ENCODE measurements at regions not wholly inside any gene's neighbourhood (a gene's known extent, or its start where the extent isn't known, plus 50 kb on each side); places are given as distances from the start of the nearest gene placed in this dataset.
A peak's percentile ranks its signal among the peaks of the same experiment; 100 is the strongest.

- no peaks in the 10 kb centered on the region for H3K27me3 Mint-ChIP-seq
- no peak for DNase-seq
- H3K27ac Mint-ChIP-seq, result no peak overlapping the region
- no peak overlapping the region for H3K4me3 Mint-ChIP-seq
- no peaks in the 10 kb centered on the region for H3K36me3 Mint-ChIP-seq (ENCODE audit: insufficient read depth)
- peaks cover 12% of the 10 kb centered on the region in 2 donors for H3K4me1 Mint-ChIP-seq (ENCODE audit: low read depth in 2 of 2)
- no peak for ATAC-seq (replicated peaks)
- H3K9me3 Mint-ChIP-seq, result no peaks in the 10 kb centered on the region
Measured at GRCh38 chrX:20325786-20326388, 59.2 kb upstream of the RPS6KA3 start.

GRCh38 chrX:20322887-20323286 lies 56.2 kb upstream of the RPS6KA3 start:
- H3K9me3 Mint-ChIP-seq, result no peaks in the 10 kb centered on the region
- H3K4me1 Mint-ChIP-seq (ENCODE audit: low read depth in 2 of 2), result peaks cover 16 to 18% of the 10 kb centered on the region in 2 donors
- no peak for ATAC-seq (replicated peaks)

DNA sequence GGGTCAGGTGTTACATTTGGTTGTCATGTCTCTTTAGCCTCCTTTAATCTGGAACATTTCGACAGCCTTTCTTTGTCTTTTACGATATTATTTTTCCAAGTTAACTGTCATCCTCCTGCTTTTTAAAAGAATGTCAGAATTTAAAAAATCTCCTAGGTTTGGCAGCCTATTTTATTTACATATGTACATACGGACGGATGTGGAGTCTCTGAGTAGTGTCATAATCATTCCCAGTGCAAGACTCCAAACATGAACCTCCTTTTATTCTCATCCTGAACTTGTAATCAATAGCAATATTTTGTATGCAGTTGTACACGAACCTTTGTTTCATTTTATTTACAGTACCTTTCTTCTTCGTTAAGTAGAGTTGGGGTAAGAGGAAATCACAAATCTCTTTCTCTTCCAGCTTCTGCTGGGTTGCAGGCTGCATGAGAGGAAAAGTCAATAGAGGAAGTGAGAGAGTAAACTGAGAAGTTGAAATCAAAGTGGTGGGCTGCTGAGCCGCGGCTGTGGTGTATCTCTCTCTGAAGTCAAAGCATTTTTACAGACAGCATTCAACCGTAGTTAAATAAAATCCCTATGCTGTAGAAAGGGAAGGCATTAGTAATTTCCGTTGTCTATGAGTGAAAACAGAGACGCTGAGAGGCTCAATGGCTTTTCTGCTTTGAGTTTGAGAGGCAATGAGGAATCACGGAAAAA lies 53.9 kb upstream of the RPS6KA3 start:
- H3K27ac Mint-ChIP-seq, result peak overlapping the region; percentile 76 to 92
- H3K4me1 Mint-ChIP-seq (ENCODE audit: low read depth in 2 of 2), result peaks cover 16 to 18% of the 10 kb centered on the region in 2 donors
- H3K36me3 Mint-ChIP-seq (ENCODE audit: insufficient read depth), result no peaks in the 10 kb centered on the region
- H3K4me3 Mint-ChIP-seq, result peak overlapping the region; percentile 60 to 62
- no peaks in the 10 kb centered on the region for H3K9me3 Mint-ChIP-seq
- no peaks in the 10 kb centered on the region for H3K27me3 Mint-ChIP-seq
- DNase-seq (peak in 2 of 3 experiments; percentile 0 to 1), ATAC-seq (replicated peaks) (peak; percentile 70)

More at GRCh38 chrX:20322887-20323286, 56.2 kb upstream of the RPS6KA3 start:
- Mint-ChIP-seq H3K36me3 (ENCODE audit: insufficient read depth) (no peaks in the 10 kb centered on the region), H3K4me3 (no peak overlapping the region), H3K27ac (no peak overlapping the region), H3K27me3 (no peaks in the 10 kb centered on the region)
- DNase-seq, result no peak

GRCh38 chrX:20319054-20319453 lies 52.3 kb upstream of the RPS6KA3 start:
- H3K4me3 Mint-ChIP-seq, result no peak overlapping the region
- H3K4me1 Mint-ChIP-seq (ENCODE audit: low read depth in 2 of 2), result peaks cover 18% of the 10 kb centered on the region in 2 donors
- DNase-seq (no peak), ATAC-seq (replicated peaks) (no peak)
- no peak overlapping the region for H3K27ac Mint-ChIP-seq
- H3K36me3 Mint-ChIP-seq (ENCODE audit: insufficient read depth), result peaks cover 2% of the 10 kb centered on the region
- H3K9me3 Mint-ChIP-seq, result no peaks in the 10 kb centered on the region
- H3K27me3 Mint-ChIP-seq, result no peaks in the 10 kb centered on the region

DNA sequence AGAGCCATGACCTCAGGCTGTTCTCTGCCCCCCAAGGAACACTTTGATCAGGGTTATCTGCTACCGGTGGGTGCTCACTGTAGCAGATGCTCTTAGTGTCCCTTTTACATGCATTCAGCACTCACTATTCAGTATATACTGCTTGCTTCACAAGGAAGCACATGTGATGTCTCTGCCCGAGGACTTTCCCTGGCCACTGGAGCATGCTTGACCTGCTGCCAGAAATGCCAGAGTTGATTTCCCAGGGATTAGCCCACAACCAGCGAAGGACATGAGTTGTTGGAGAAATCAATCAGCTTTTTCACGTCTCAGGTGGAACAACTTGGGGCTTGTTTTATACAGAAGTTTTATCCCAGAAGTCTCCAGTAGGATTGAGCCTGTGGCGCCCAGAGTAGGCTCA lies 51.2 kb upstream of the RPS6KA3 start:
- no peak overlapping the region for H3K4me3 Mint-ChIP-seq
- no peak overlapping the region for H3K27ac Mint-ChIP-seq
- H3K36me3 Mint-ChIP-seq (ENCODE audit: insufficient read depth), result peaks cover 2% of the 10 kb centered on the region
- H3K27me3 Mint-ChIP-seq, result no peaks in the 10 kb centered on the region
- ATAC-seq (replicated peaks), result no peak
- no peaks in the 10 kb centered on the region for H3K9me3 Mint-ChIP-seq
- H3K4me1 Mint-ChIP-seq (ENCODE audit: low read depth in 2 of 2), result peaks cover 18 to 20% of the 10 kb centered on the region in 2 donors
- no peak for DNase-seq

All from effector memory CD8-positive, alpha-beta T cell (primary cell).